ENCODE measurements at regions not wholly inside any gene's neighbourhood (a gene's known extent, or its start where the extent isn't known, plus 50 kb on each side); places are given as distances from the start of the nearest gene placed in this dataset.

- H3K9me3 Mint-ChIP-seq (ENCODE audit: insufficient read depth), result peaks cover 2% of the 10 kb centered on the region
- intact Hi-C loops (cut with micrococcal nuclease), result no loop called here
- no peak overlapping the region for H3K9ac ChIP-seq (ENCODE audit: low read length)
- H3K4me3 Mint-ChIP-seq, result no peak overlapping the region
- no peaks in the 10 kb centered on the region for H3K4me1 Mint-ChIP-seq
- no peak overlapping the region for H3K27ac Mint-ChIP-seq
- H4K20me1 ChIP-seq (ENCODE audit: control insufficient read depth, insufficient read depth, low read length, poor library complexity, severe bottlenecking), result no peaks in the 10 kb centered on the region
- H2AFZ ChIP-seq (ENCODE audit: insufficient read depth, low read depth, low read length, poor library complexity, severe bottlenecking), result no peak overlapping the region
- H3K79me2 ChIP-seq (ENCODE audit: control insufficient read depth, insufficient read depth, low read length), result no peaks in the 10 kb centered on the region
- H3K27me3 ChIP-seq (replicated peaks in 1 of 4; ENCODE audit: control extremely low read depth in 1 of 4, control insufficient read depth in 3 of 4, insufficient read depth in 4 of 4, low read length in 3 of 4), result no peaks in the 10 kb centered on the region
- no peaks in the 10 kb centered on the region for H3K9me3 ChIP-seq (ENCODE audit: control extremely low read depth in 1 of 3, control insufficient read depth in 2 of 3, insufficient read depth in 1 of 3, low read length in 2 of 3)
- H3K36me3 ChIP-seq (replicated peaks in 1 of 2; ENCODE audit: control extremely low read depth in 1 of 2, control insufficient read depth in 1 of 2, extremely low read depth in 1 of 2, insufficient read depth in 2 of 2, low read length in 1 of 2), result no peaks in the 10 kb centered on the region
- TF ChIP-seq EZH2 (IDR thresholded peaks at IDR 0.05; ENCODE audit: borderline replicate concordance, insufficient read depth, low read depth, low read length, poor library complexity, severe bottlenecking), result no peak
- ATAC-seq (ENCODE audit: low read depth), result no peak
- no peak overlapping the region for H3K4me3 ChIP-seq (ENCODE audit: control extremely low read depth in 1 of 5, extremely low read depth in 1 of 5, insufficient read depth in 1 of 5, low read depth in 2 of 5, low read length in 4 of 5)
- no peak for DNase-seq
- H3K27ac ChIP-seq (ENCODE audit: low read length in 2 of 2), result no peak overlapping the region
- ChIA-PET POLR2A (no interaction called here), CTCF (no interaction called here)
- no peaks in the 10 kb centered on the region for H3K4me1 ChIP-seq (ENCODE audit: control insufficient read depth in 2 of 2, insufficient read depth in 2 of 2, low read length in 2 of 2)
- no peak overlapping the region for H3K4me2 ChIP-seq (replicated peaks; ENCODE audit: low read depth, low read length, poor library complexity, severe bottlenecking)
- WGBS (ENCODE audit: insufficient coverage), result 100% methylated on average over 1 of the region's 1 CpG
- H3K27me3 Mint-ChIP-seq, result no peaks in the 10 kb centered on the region
Observed at GRCh38 chr2:156812496-156812895, 376.3 kb downstream of the GPD2 start.

GRCh38 chr2:156817430-156817829, 381.3 kb downstream of the GPD2 start:
- H3K27me3 Mint-ChIP-seq, result no peaks in the 10 kb centered on the region

More at GRCh38 chr2:156817430-156817829, 381.3 kb downstream of the GPD2 start:
- Histone ChIP-seq H4K20me1 (ENCODE audit: control insufficient read depth, insufficient read depth, low read length, poor library complexity, severe bottlenecking) (no peaks in the 10 kb centered on the region), H3K27ac (ENCODE audit: low read length in 2 of 2) (no peak overlapping the region), H3K4me2 (replicated peaks; ENCODE audit: low read depth, low read length, poor library complexity, severe bottlenecking) (no peak overlapping the region), H3K27me3 (replicated peaks in 1 of 4; ENCODE audit: control extremely low read depth in 1 of 4, control insufficient read depth in 3 of 4, insufficient read depth in 4 of 4, low read length in 3 of 4) (no peaks in the 10 kb centered on the region), H3K4me3 (ENCODE audit: control extremely low read depth in 1 of 5, extremely low read depth in 1 of 5, insufficient read depth in 1 of 5, low read depth in 2 of 5, low read length in 4 of 5) (no peak overlapping the region), H3K9ac (ENCODE audit: low read length) (no peak overlapping the region), H2AFZ (ENCODE audit: insufficient read depth, low read depth, low read length, poor library complexity, severe bottlenecking) (no peak overlapping the region), H3K4me1 (ENCODE audit: control insufficient read depth in 2 of 2, insufficient read depth in 2 of 2, low read length in 2 of 2) (no peaks in the 10 kb centered on the region), H3K79me2 (ENCODE audit: control insufficient read depth, insufficient read depth, low read length) (no peaks in the 10 kb centered on the region), H3K36me3 (replicated peaks in 1 of 2; ENCODE audit: control extremely low read depth in 1 of 2, control insufficient read depth in 1 of 2, extremely low read depth in 1 of 2, insufficient read depth in 2 of 2, low read length in 1 of 2) (no peaks in the 10 kb centered on the region), H3K9me3 (ENCODE audit: control extremely low read depth in 1 of 3, control insufficient read depth in 2 of 3, insufficient read depth in 1 of 3, low read length in 2 of 3) (no peaks in the 10 kb centered on the region)
- TF ChIP-seq EZH2 (IDR thresholded peaks at IDR 0.05; ENCODE audit: borderline replicate concordance, insufficient read depth, low read depth, low read length, poor library complexity, severe bottlenecking) (no peak), CTCF (IDR thresholded peaks at IDR 0.05) (no peak)
- CTCF ChIA-PET, result no interaction called here
- POLR2A ChIA-PET, result no interaction called here
- Mint-ChIP-seq H3K9me3 (ENCODE audit: insufficient read depth) (no peaks in the 10 kb centered on the region), H3K27ac (no peak overlapping the region), H3K4me1 (no peaks in the 10 kb centered on the region), H3K4me3 (no peak overlapping the region)
- WGBS (ENCODE audit: insufficient coverage), result no CpG with 5 or more reads among the region's 1 CpG
- ATAC-seq (ENCODE audit: low read depth), result no peak
- intact Hi-C loops (cut with micrococcal nuclease), result no loop called here
- DNase-seq, result no peak

Data from B cell (primary cell).